Esophagus squamous epithelium (tissue), 4 donors: ENCODE measurements at regions not wholly inside any gene's neighbourhood (a gene's known extent, or its start where the extent isn't known, plus 50 kb on each side); places are given as distances from the start of the nearest gene placed in this dataset.

Experiments used
- CTCF ChIP-seq, 6 experiments: fragments of 450-650 bp in 4 of 6; fragments of 200-600 bp in 2 of 6; sonication (generic) in 2 of 6; IDR thresholded peaks; one replicate each; pipeline ENCODE4 v1.5.1; 2016 to 2019; ENCODE audit warnings: antibody characterized with exemption in 6 of 6, mild to moderate bottlenecking in 4 of 6, moderate library complexity in 4 of 6
- POLR2A ChIP-seq, 4 donors: fragments of 450-650 bp; IDR thresholded peaks; one replicate each; pipeline ENCODE4 v1.6.1; 2017; ENCODE audit warnings: antibody characterized with exemption in 4 of 4, mild to moderate bottlenecking in 4 of 4, moderate library complexity in 3 of 4

DNA sequence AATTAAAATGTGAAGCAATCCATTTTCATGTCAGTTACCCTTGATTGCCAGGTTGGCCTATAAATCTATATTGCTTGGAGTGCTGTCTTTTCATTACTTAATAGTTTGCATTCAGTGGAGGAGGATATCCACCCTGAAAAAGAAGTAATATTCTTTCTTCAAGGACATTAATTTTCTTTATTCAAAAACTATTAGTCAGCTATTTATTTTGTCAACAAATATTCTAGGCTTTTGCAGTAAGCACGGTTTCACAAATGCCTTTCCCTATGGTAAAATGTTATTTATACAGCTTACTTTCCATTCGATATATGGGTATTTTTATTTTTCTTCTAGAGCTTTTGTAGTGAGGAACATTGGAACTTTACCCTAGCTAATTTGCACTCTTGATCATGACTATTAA, 1176.9 kb upstream of the NUDT12 start:
- no peak for TF ChIP-seq CTCF (IDR thresholded peaks at IDR 0.05)
- no peak for TF ChIP-seq POLR2A (IDR thresholded peaks at IDR 0.05)
